Heart right ventricle (tissue), 16 donors: ENCODE measurements at regions not wholly inside any gene's neighbourhood (a gene's known extent, or its start where the extent isn't known, plus 50 kb on each side); places are given as distances from the start of the nearest gene placed in this dataset.
A peak's percentile ranks its signal among the peaks of the same experiment; 100 is the strongest.

ENCODE experiments used
- ATAC-seq, 8 donors: fragments of 200-7000 bp; cut with Tn5 transposase; one replicate each; pipeline ENCODE4 v1.9.1; 2020; ENCODE audit warnings: mild to moderate bottlenecking in 8 of 8, moderate library complexity in 8 of 8, moderate number of reproducible peaks in 1 of 8
- DNase-seq, 2 donors: peaks; one replicate each; pipeline ENCODE4 v3.0.0-alpha.2; 2020
- H3K27ac ChIP-seq, 10 donors: fragments of 200-600 bp; sonication (generic) in 2 of 10; one replicate each; pipeline versions ENCODE4 v1.5.0 to v1.8.0; 2020 to 2022; ENCODE audit warnings: mild to moderate bottlenecking in 3 of 10
- H3K27me3 ChIP-seq, 7 donors: fragments of 200-600 bp; one replicate each; pipeline ENCODE4 v1.8.0; 2021 to 2022; ENCODE audit warnings: mild to moderate bottlenecking in 2 of 7
- H3K36me3 ChIP-seq, 9 donors: fragments of 200-600 bp; sonication (generic) in 1 of 9; one replicate each; pipeline versions ENCODE4 v1.5.0 to v1.8.0; 2020 to 2022; ENCODE audit warnings: mild to moderate bottlenecking in 2 of 9
- H3K4me1 ChIP-seq, 9 donors: fragments of 200-600 bp; sonication (generic) in 1 of 9; one replicate each; pipeline versions ENCODE4 v1.5.0 to v1.8.0; 2020 to 2022; ENCODE audit warnings: mild to moderate bottlenecking in 4 of 9
- H3K4me3 ChIP-seq, 10 donors: fragments of 200-600 bp; sonication (generic) in 2 of 10; one replicate each; pipeline versions ENCODE4 v1.5.0 to v1.8.0; 2020 to 2022; ENCODE audit warnings: mild to moderate bottlenecking in 7 of 10, moderate library complexity in 2 of 10
- H3K9me3 ChIP-seq, 11 donors: fragments of 200-600 bp in 10 of 11; sonication (generic) in 2 of 11; one replicate each; pipeline versions ENCODE4 v1.5.0 to v1.8.0; 2013 to 2022; ENCODE audit warnings: mild to moderate bottlenecking in 2 of 11, control low read depth in 1 of 11, moderate library complexity in 1 of 11
- WGBS, 2 donors: extraction: QIAGEN DNeasy Blood & Tissue Kit; methylation state at CpG; one replicate each; pipeline ENCODE4 v1.1.7; 2013; ENCODE audit warnings: inconsistent platforms in 1 of 2; 5-methylcytosine and 5-hydroxymethylcytosine counted together
- intact Hi-C, 10 donors: fragments of 100-400 bp; cut with DNase I; formaldehyde crosslinking; loops; one replicate each; pipeline versions ENCODE4 v1.11.1 to v1.14.2; 2022
- TF ChIP-seq, protein P1 (sequence below), 9 donors: fragments of 200-600 bp; sonication (generic) in 2 of 9; IDR thresholded peaks; one replicate each; pipeline versions ENCODE4 v1.5.0 to v1.8.0; 2021 to 2022; ENCODE audit warnings: antibody characterized with exemption in 9 of 9, mild to moderate bottlenecking in 5 of 9, moderate library complexity in 1 of 9
- donor health status: Arrhythmogenic right ventricular cardiomyopathy.
- donor health status: ischemic (EF 13 %, LVEDD 7.1; RV severe dilation, severe dysfunction).
- donor health status: healthy with polysubstance abuse.
- donor health status: DM: no; HTN: yes; CAD: no.
- donor health status: DM: no; HTN: no; CAD: no.
- donor health status: ischemic (EF 25% LVEDD 6.9; RV normal size, moderate dysfunction).
- donor health status: ischemic (EF 25% LVEDD 5.7; RV mildly dilated, moderate dysfunction).
- donor health status: healthy.
- donor health status: DM: yes; HTN: yes; CAD: no.
- donor health status: Ischemic cardiomyopathy.
- donor health status: ischemic (EF 35%, LVEDD 5.7; RV mildly dilated, moderate dysfunction).
- donor health status: nonischemic (EF 11% LVEDD 7.7; RV severe dilation, severe dysfunction).
- donor health status: DM: yes; HTN: yes; CAD: no.
- donor health status: PGD.
- donor health status: ischemic (EF 29% LVEDD 5.4; RV normal size, mild dysfunction).
- donor health status: nonischemic (EF 23%, LVEDD 6.1; RV moderate dilation, normal function).

DNA sequence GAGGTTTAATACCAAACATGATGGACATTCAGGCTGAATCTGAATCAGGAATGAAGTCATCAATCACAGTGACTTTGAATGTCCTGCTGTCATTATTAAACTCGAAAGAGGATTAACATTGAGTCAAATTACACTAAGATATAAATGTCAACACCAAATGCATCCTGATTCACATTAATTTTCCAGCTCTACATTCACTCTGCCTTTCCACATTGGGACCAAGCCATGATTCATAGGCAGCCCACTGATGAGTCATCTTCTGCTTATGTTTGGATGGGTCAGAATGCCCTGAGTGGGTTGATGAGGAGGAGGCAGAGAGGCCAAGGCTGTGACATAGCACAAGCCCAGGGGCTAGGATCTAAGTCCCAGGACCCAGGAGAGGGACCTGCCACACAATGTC, 247.6 kb upstream of the RPS6KA3 start:
- peaks cover 0 to 34% (median 0%) of the 10 kb centered on the region in 7 donors for H3K27me3 ChIP-seq
- no peaks in the 10 kb centered on the region for H3K36me3 ChIP-seq
- no peak overlapping the region for H3K27ac ChIP-seq
- DNase-seq = no peak
- intact Hi-C loops = no loop called here
- H3K4me3 ChIP-seq = no peak overlapping the region
- 38 to 45% methylated on average over 1 of the region's 1 CpG for WGBS, 2 donors
- no peaks in the 10 kb centered on the region for H3K9me3 ChIP-seq
- peak in 1 of 8 donors; percentile 25 for ATAC-seq
- TF ChIP-seq, protein P1, sequence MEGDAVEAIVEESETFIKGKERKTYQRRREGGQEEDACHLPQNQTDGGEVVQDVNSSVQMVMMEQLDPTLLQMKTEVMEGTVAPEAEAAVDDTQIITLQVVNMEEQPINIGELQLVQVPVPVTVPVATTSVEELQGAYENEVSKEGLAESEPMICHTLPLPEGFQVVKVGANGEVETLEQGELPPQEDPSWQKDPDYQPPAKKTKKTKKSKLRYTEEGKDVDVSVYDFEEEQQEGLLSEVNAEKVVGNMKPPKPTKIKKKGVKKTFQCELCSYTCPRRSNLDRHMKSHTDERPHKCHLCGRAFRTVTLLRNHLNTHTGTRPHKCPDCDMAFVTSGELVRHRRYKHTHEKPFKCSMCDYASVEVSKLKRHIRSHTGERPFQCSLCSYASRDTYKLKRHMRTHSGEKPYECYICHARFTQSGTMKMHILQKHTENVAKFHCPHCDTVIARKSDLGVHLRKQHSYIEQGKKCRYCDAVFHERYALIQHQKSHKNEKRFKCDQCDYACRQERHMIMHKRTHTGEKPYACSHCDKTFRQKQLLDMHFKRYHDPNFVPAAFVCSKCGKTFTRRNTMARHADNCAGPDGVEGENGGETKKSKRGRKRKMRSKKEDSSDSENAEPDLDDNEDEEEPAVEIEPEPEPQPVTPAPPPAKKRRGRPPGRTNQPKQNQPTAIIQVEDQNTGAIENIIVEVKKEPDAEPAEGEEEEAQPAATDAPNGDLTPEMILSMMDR (IDR thresholded peaks at IDR 0.05) = no peak
- H3K4me1 ChIP-seq = peaks cover 0 to 21% (median 0%) of the 10 kb centered on the region in 9 donors

DNA sequence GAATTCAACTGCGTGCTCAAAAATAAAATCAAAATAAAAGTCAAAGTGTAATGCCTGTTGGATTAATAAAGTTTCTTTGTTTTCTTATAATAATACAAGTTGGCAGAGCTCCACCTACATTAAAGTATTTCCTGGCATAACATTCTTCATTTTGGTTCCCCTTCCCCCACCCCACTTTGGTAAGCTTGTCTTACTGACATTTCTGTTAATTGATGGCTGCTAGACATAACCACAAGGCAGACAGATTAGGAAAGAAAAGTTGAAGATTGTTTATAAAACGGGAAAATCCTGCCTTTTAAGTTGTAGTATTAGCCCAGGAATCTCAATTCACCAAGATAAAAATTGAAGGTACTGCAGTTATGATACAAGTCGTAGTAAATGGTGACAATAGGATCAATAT, 246.5 kb upstream of the RPS6KA3 start:
- 73 to 75% methylated on average over 3 of the region's 3 CpGs for WGBS, 2 donors
- Histone ChIP-seq H3K27me3 (peaks cover 0 to 34% (median 0%) of the 10 kb centered on the region in 7 donors), H3K4me3 (no peak overlapping the region), H3K4me1 (peaks cover 0 to 21% (median 0%) of the 10 kb centered on the region in 9 donors), H3K9me3 (no peaks in the 10 kb centered on the region), H3K36me3 (no peaks in the 10 kb centered on the region), H3K27ac (no peak overlapping the region)
- no peak for DNase-seq
- TF ChIP-seq, protein P1 (IDR thresholded peaks at IDR 0.05) = no peak
- no peak for ATAC-seq
- intact Hi-C loops = no loop called here

DNA sequence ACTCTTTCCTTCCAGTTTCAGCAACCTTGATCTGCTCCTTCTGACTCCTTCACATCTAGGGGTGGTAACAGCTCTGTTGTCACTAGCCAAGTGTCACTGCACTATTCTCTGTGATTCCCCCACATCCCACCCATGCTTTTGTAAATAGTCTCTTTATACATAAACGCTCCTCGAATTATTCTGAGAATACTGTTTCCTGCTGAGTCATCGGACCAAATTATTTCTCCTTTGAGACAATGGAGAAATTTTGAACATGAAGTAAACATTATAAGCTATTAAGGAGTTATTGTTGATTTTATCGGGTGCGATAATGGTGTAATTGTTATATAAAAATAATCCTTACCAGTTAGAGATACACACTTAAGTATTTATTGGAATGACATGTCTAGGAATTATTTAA, 245.1 kb upstream of the RPS6KA3 start:
- TF ChIP-seq, protein P1 (IDR thresholded peaks at IDR 0.05) = no peak

DNA sequence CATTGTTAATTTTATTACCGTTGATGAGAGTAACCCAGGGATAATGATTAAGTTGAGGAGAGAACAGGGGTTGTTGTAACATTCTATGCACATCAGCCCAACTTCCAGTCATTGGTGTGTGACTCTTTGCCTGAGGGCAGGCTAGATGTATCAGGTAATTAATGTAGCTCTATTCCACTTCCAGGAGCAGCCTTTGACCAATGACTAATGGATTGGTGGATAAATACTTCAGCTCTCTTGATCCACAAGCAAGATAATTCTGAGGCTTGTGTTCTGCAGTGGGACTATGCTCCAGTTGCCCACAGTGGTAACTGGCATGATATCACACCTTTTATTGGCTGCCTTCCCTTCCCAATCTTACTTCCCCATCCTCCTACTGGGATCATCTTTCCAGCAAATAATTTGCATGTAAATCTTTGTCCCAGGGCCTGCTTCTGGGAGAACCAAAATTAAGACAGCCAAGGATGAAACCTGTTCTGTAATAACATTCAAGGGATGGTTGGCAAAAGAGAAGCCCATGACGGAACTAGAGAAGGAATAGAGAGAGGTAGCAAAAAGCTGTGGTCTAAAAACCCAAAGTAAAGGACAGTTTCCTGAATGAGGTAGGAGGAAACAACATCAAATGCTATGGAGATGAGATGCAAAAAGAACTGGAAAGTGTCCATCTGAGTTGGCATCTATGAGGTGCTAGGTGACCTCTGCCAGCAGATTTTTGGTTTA, 241.4 kb upstream of the RPS6KA3 start:
- TF ChIP-seq, protein P1 (IDR thresholded peaks at IDR 0.05) = no peak
- no peak overlapping the region for H3K4me3 ChIP-seq
- H3K9me3 ChIP-seq = no peaks in the 10 kb centered on the region
- H3K27me3 ChIP-seq = peaks cover 0 to 35% (median 0%) of the 10 kb centered on the region in 7 donors
- H3K27ac ChIP-seq = no peak overlapping the region
- WGBS, 2 donors = 89 to 91% methylated on average over 2 of the region's 2 CpGs
- intact Hi-C loops = no loop called here
- no peak for DNase-seq
- no peak for ATAC-seq
- no peaks in the 10 kb centered on the region for H3K36me3 ChIP-seq
- no peaks in the 10 kb centered on the region for H3K4me1 ChIP-seq

More for the DNA sequence above, 245.1 kb upstream of the RPS6KA3 start:
- no peaks in the 10 kb centered on the region for H3K36me3 ChIP-seq
- peaks cover 0 to 21% (median 0%) of the 10 kb centered on the region in 9 donors for H3K4me1 ChIP-seq
- DNase-seq = no peak
- no peak overlapping the region for H3K27ac ChIP-seq
- no peak overlapping the region for H3K4me3 ChIP-seq
- no peaks in the 10 kb centered on the region for H3K9me3 ChIP-seq
- WGBS, 2 donors = 67 to 72% methylated on average over 5 of the region's 5 CpGs
- no peak for ATAC-seq
- H3K27me3 ChIP-seq = peaks cover 0 to 28% (median 0%) of the 10 kb centered on the region in 7 donors
- intact Hi-C loops = no loop called here
